Brain microvascular endothelial cell (primary cell): ENCODE measurements at regions not wholly inside any gene's neighbourhood (a gene's known extent, or its start where the extent isn't known, plus 50 kb on each side); places are given as distances from the start of the nearest gene placed in this dataset.

Experiments
- DNase-seq: peaks from one replicate; pipeline ENCODE4 v3.0.0-alpha.2; 2020
- H3K27ac ChIP-seq: fragments of 250-450 bp; sonication (Bioruptor Pico); 2 replicates; pipeline ENCODE4 v1.5.1; 2020; ENCODE audit warnings: mild to moderate bottlenecking, moderate library complexity
- H3K27me3 ChIP-seq: fragments of 250-450 bp; sonication (Bioruptor Pico); replicated peaks from 2 replicates; pipeline ENCODE4 v1.5.1; 2020; ENCODE audit warnings: mild to moderate bottlenecking
- H3K36me3 ChIP-seq: fragments of 250-450 bp; sonication (Bioruptor Pico); replicated peaks from 2 replicates; pipeline ENCODE4 v1.5.1; 2020; ENCODE audit warnings: mild to moderate bottlenecking
- H3K4me3 ChIP-seq: 2 replicates; pipeline ENCODE4 v1.5.1; 2011; ENCODE audit warnings: low read depth, mild to moderate bottlenecking, control low read depth, low read length, moderate library complexity
- CTCF ChIP-seq: IDR thresholded peaks from 2 replicates; pipeline ENCODE4 v1.5.1; 2011; ENCODE audit warnings: low read depth, mild to moderate bottlenecking, moderate library complexity, low read length, control low read depth, inconsistent platforms; ENCODE audit errors: missing control alignments
- in situ Hi-C: cut with HindIII; loops from 2 replicates; pipeline ENCODE4 v1.10.0; 2017; ENCODE audit warnings: low sequenced_read_pairs, low pct_ligation_motif_present

DNA sequence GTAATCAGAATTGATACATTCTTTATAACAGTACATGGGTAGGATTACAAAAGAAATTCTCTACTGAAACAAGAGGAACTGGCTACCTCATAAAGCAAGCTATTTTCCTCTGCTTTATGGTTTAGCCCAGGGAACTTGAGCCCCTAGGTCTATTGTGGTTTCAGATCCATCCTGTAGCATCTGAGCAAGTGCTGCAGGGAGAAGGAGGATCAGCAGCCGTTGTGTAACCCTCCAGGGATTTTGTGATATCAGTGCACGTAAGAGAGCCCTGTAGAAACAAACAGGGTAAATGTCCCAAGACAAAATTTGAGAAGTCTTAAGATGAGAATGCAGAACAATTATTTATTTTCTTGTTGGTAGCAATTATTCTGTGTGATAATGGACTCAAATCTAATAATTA lies 165.2 kb upstream of the DEFB112 start:
- no peak overlapping the region for H3K4me3 ChIP-seq
- no peak for TF ChIP-seq CTCF
- in situ Hi-C loops = no loop called here
- H3K27ac ChIP-seq = no peak overlapping the region
- no peaks in the 10 kb centered on the region for H3K27me3 ChIP-seq
- H3K36me3 ChIP-seq = no peaks in the 10 kb centered on the region
- DNase-seq = no peak

DNA sequence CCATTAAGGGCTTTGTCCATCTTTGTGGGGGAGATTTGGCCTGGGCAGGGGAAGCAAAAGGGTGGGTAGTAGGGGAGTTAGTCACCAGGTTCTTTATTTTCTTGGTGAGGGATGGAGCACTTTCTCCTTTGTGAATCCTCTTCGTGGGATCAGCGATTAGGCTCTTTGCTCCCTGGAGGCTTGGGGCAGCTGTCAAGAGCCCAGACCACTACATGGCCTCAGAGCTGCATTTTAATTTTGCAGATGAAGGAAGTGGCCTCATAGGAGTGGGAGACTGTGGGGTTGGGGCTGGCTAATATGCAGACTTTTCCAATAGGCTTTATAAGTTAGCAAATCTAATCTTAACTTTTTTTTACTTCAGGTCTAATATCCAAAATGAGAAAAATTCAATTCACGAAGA lies 168.1 kb upstream of the DEFB112 start:
- in situ Hi-C loops = no loop called here
- TF ChIP-seq CTCF = no peak
- no peak overlapping the region for H3K4me3 ChIP-seq
- H3K27me3 ChIP-seq = no peaks in the 10 kb centered on the region
- no peak for DNase-seq
- no peak overlapping the region for H3K27ac ChIP-seq
- no peaks in the 10 kb centered on the region for H3K36me3 ChIP-seq

- no peak for DNase-seq
- H3K27ac ChIP-seq = no peak overlapping the region
- no peak overlapping the region for H3K4me3 ChIP-seq
- no peak for TF ChIP-seq CTCF
- no peaks in the 10 kb centered on the region for H3K27me3 ChIP-seq
- in situ Hi-C loops = no loop called here
- H3K36me3 ChIP-seq = no peaks in the 10 kb centered on the region
These were observed 186.4 kb upstream of the DEFB112 start for GRCh38 chr6:50236164-50236563.

DNA sequence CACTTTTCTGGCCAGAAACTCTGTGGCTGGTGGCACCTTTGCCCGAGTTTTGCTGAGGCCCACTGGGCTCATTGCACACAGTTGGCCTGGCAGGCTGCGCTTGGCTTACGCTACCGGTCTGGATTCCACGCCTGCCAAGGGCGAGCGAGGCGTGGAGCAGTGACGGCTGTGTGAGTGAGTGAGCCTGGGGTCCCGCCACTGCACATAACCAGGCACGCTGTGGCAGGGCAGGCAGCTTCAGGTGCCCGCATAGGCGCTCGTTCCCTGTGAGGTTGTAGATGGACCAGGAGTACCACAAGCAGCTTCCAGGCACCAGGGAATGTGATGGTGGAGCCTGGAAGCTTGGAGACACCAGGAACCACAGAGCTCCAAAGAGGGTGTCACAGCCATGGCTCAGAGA lies 190.1 kb upstream of the DEFB112 start:
- no peaks in the 10 kb centered on the region for H3K36me3 ChIP-seq
- no peak overlapping the region for H3K27ac ChIP-seq
- in situ Hi-C loops = no loop called here
- no peak for DNase-seq
- TF ChIP-seq CTCF = no peak
- no peak overlapping the region for H3K4me3 ChIP-seq
- H3K27me3 ChIP-seq = no peaks in the 10 kb centered on the region

DNA sequence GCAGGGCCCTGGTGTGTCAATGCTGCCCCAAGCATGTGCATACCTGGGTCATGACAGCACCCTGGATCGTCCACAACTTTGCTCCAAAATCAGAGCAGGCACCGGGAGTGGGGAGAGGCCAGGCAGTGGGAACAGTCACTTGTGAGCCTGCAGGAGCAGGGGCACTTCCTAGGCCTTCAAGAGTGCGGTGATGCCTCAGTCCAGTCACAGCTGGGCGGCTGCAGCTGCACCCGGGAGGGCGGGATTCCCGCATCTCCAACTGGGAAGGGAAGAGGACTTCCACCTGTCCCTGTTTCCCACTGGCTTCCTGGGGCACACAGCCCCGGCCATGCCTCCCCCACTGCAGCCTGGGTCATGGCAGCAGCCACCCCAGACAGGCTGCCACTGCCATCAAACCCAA lies 191.3 kb upstream of the DEFB112 start:
- H3K27me3 ChIP-seq = no peaks in the 10 kb centered on the region
- TF ChIP-seq CTCF = no peak
- in situ Hi-C loops = no loop called here
- no peak overlapping the region for H3K4me3 ChIP-seq
- DNase-seq = no peak
- H3K27ac ChIP-seq = no peak overlapping the region
- H3K36me3 ChIP-seq = no peaks in the 10 kb centered on the region

- H3K27me3 ChIP-seq = no peaks in the 10 kb centered on the region
- peak; percentile 51 for DNase-seq
- no peak overlapping the region for H3K27ac ChIP-seq
- in situ Hi-C loops = no loop called here
- TF ChIP-seq CTCF = no peak
- H3K36me3 ChIP-seq = no peaks in the 10 kb centered on the region
- no peak overlapping the region for H3K4me3 ChIP-seq
These were observed 199.8 kb upstream of the DEFB112 start for GRCh38 chr6:50249493-50249892.
